ENCODE measurements at regions not wholly inside any gene's neighbourhood (a gene's known extent, or its start where the extent isn't known, plus 50 kb on each side); places are given as distances from the start of the nearest gene placed in this dataset.

DNA sequence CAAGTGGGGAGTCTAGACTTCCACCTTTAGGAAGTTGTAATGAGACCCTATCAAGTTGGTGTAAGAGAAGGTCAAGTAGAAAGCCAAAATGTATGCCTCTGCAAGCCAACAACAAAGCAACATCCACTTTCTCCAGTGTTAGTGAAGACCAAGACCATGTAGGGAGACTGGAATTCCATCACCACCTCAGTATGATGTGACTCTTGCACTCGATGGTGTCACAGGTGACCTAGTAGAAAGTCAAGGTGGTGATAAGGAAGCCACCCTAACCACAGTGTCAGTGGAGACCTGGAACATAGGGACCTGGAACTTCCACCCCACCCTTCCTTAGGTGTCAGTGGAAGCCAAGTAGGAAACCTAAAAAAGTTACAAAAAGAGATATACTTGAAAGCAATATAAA is 278.1 kb upstream of the KCNMB2 start:
- H3K9me3 ChIP-seq: no peaks in the 10 kb centered on the region
- no peaks in the 10 kb centered on the region for H3K36me3 Mint-ChIP-seq
- CTCF ChIA-PET: interaction anchor here in 1 of 2 donors (0.6 kb wide), 1 partner anchor 158 kb away, joined by 6 read pairs; no protein-coding TSS in a partner anchor
- H3K4me3 Mint-ChIP-seq: no peak overlapping the region
- no peaks in the 10 kb centered on the region for H3K27me3 Mint-ChIP-seq
- DNase-seq (no peak), ATAC-seq (replicated peaks in 1 of 4) (no peak)
- no peak overlapping the region for H3K27ac Mint-ChIP-seq
- no peak overlapping the region for H3K4me3 ChIP-seq (ENCODE audit: control insufficient read depth in 1 of 2, extremely low read depth in 1 of 2, low read length in 1 of 2)
- peaks cover 0 to 3% (median 0%) of the 10 kb centered on the region in 3 donors for H3K4me1 Mint-ChIP-seq
- H3K27me3 ChIP-seq (replicated peaks in 1 of 2; ENCODE audit: control insufficient read depth in 2 of 2, extremely low read depth in 1 of 2, insufficient read depth in 2 of 2, low read length in 1 of 2): no peaks in the 10 kb centered on the region
- no peaks in the 10 kb centered on the region for H3K9me3 Mint-ChIP-seq
- H3K4me1 ChIP-seq (ENCODE audit: control insufficient read depth in 1 of 2, extremely low read depth in 1 of 2, insufficient read depth in 2 of 2, low read length in 2 of 2): no peaks in the 10 kb centered on the region
- no peak overlapping the region for H3K27ac ChIP-seq (ENCODE audit: low read length)
- POLR2A ChIA-PET: no interaction called here
- no peaks in the 10 kb centered on the region for H3K36me3 ChIP-seq (ENCODE audit: control insufficient read depth in 2 of 2, extremely low read depth in 1 of 2, insufficient read depth in 1 of 2, low read length in 1 of 2)
- no CpG with 5 or more reads among the region's 1 CpG for WGBS (ENCODE audit: insufficient coverage)

DNA sequence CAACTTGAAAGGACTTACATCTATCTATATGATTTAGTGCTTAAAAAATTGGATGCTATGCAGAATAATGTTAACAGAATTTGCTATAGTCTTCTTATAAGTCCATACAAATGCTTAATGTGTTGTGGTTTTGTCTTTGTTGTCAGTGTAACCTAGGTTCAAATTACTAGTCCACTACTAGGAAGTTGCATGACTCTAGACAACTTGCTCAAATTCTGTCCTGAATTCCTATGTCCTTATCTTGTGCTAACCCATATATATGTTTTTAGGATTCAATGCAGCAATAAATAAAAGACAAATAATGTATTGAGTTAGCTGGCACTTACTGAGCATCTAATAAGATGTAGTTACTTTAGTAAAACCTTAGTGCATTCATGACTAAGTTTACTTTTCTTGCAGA is 276.5 kb upstream of the KCNMB2 start:
- no peaks in the 10 kb centered on the region for H3K9me3 Mint-ChIP-seq
- POLR2A ChIA-PET: no interaction called here
- Histone ChIP-seq H3K4me1 (ENCODE audit: control insufficient read depth in 1 of 2, extremely low read depth in 1 of 2, insufficient read depth in 2 of 2, low read length in 2 of 2) (no peaks in the 10 kb centered on the region), H3K36me3 (ENCODE audit: control insufficient read depth in 2 of 2, extremely low read depth in 1 of 2, insufficient read depth in 1 of 2, low read length in 1 of 2) (no peaks in the 10 kb centered on the region), H3K27me3 (replicated peaks in 1 of 2; ENCODE audit: control insufficient read depth in 2 of 2, extremely low read depth in 1 of 2, insufficient read depth in 2 of 2, low read length in 1 of 2) (no peaks in the 10 kb centered on the region), H3K4me3 (ENCODE audit: control insufficient read depth in 1 of 2, extremely low read depth in 1 of 2, low read length in 1 of 2) (no peak overlapping the region), H3K27ac (ENCODE audit: low read length) (no peak overlapping the region), H3K9me3 (no peaks in the 10 kb centered on the region)
- no peaks in the 10 kb centered on the region for H3K27me3 Mint-ChIP-seq
- H3K27ac Mint-ChIP-seq: no peak overlapping the region
- peaks cover 0 to 3% (median 0%) of the 10 kb centered on the region in 3 donors for H3K4me1 Mint-ChIP-seq
- CTCF ChIA-PET: no interaction called here
- DNase-seq (no peak), ATAC-seq (replicated peaks in 1 of 4) (no peak)
- no peak overlapping the region for H3K4me3 Mint-ChIP-seq
- no peaks in the 10 kb centered on the region for H3K36me3 Mint-ChIP-seq

- ChIA-PET POLR2A (no interaction called here), CTCF (no interaction called here)
- H3K4me1 Mint-ChIP-seq: peaks cover 0 to 3% (median 0%) of the 10 kb centered on the region in 3 donors
- Histone ChIP-seq H3K9me3 (no peaks in the 10 kb centered on the region), H3K4me3 (ENCODE audit: control insufficient read depth in 1 of 2, extremely low read depth in 1 of 2, low read length in 1 of 2) (no peak overlapping the region), H3K36me3 (ENCODE audit: control insufficient read depth in 2 of 2, extremely low read depth in 1 of 2, insufficient read depth in 1 of 2, low read length in 1 of 2) (no peaks in the 10 kb centered on the region), H3K4me1 (ENCODE audit: control insufficient read depth in 1 of 2, extremely low read depth in 1 of 2, insufficient read depth in 2 of 2, low read length in 2 of 2) (no peaks in the 10 kb centered on the region), H3K27me3 (replicated peaks in 1 of 2; ENCODE audit: control insufficient read depth in 2 of 2, extremely low read depth in 1 of 2, insufficient read depth in 2 of 2, low read length in 1 of 2) (no peaks in the 10 kb centered on the region), H3K27ac (ENCODE audit: low read length) (no peak overlapping the region)
- no peak overlapping the region for H3K4me3 Mint-ChIP-seq
- DNase-seq (no peak), ATAC-seq (replicated peaks in 1 of 4) (no peak)
- no peaks in the 10 kb centered on the region for H3K27me3 Mint-ChIP-seq
- H3K9me3 Mint-ChIP-seq: no peaks in the 10 kb centered on the region
- WGBS (ENCODE audit: insufficient coverage): 86% methylated on average over 1 of the region's 4 CpGs
- H3K36me3 Mint-ChIP-seq: no peaks in the 10 kb centered on the region
- H3K27ac Mint-ChIP-seq: no peak overlapping the region
These were observed 275.2 kb upstream of the KCNMB2 start for GRCh38 chr3:178260887-178261565.

GRCh38 chr3:178263236-178263916 is 272.9 kb upstream of the KCNMB2 start:
- ChIA-PET POLR2A (no interaction called here), CTCF (interaction anchor here in 1 of 2 donors (0.7 kb wide), 1 partner anchor 13 kb away, joined by 3 read pairs; no protein-coding TSS in a partner anchor)
- Histone ChIP-seq H3K27me3 (replicated peaks in 1 of 2; ENCODE audit: control insufficient read depth in 2 of 2, extremely low read depth in 1 of 2, insufficient read depth in 2 of 2, low read length in 1 of 2) (no peaks in the 10 kb centered on the region), H3K9me3 (no peaks in the 10 kb centered on the region), H3K4me3 (ENCODE audit: control insufficient read depth in 1 of 2, extremely low read depth in 1 of 2, low read length in 1 of 2) (no peak overlapping the region), H3K27ac (ENCODE audit: low read length) (no peak overlapping the region), H3K36me3 (ENCODE audit: control insufficient read depth in 2 of 2, extremely low read depth in 1 of 2, insufficient read depth in 1 of 2, low read length in 1 of 2) (no peaks in the 10 kb centered on the region), H3K4me1 (ENCODE audit: control insufficient read depth in 1 of 2, extremely low read depth in 1 of 2, insufficient read depth in 2 of 2, low read length in 2 of 2) (no peaks in the 10 kb centered on the region)
- Mint-ChIP-seq H3K4me3 (no peak overlapping the region), H3K27me3 (no peaks in the 10 kb centered on the region), H3K9me3 (no peaks in the 10 kb centered on the region), H3K27ac (no peak overlapping the region), H3K4me1 (peaks cover 0 to 3% (median 0%) of the 10 kb centered on the region in 3 donors), H3K36me3 (no peaks in the 10 kb centered on the region)
- ATAC-seq (replicated peaks in 1 of 4) (no peak), DNase-seq (no peak)
- WGBS (ENCODE audit: insufficient coverage): no CpG with 5 or more reads among the region's 2 CpGs

GRCh38 chr3:178267158-178267844 is 268.9 kb upstream of the KCNMB2 start:
- no peak overlapping the region for H3K4me3 Mint-ChIP-seq
- H3K4me1 ChIP-seq (ENCODE audit: control insufficient read depth in 1 of 2, extremely low read depth in 1 of 2, insufficient read depth in 2 of 2, low read length in 2 of 2): no peaks in the 10 kb centered on the region
- no peaks in the 10 kb centered on the region for H3K36me3 Mint-ChIP-seq
- H3K27me3 Mint-ChIP-seq: no peaks in the 10 kb centered on the region
- H3K4me1 Mint-ChIP-seq: no peaks in the 10 kb centered on the region
- POLR2A ChIA-PET: no interaction called here
- ATAC-seq (replicated peaks in 1 of 4) (no peak), DNase-seq (no peak)
- no peaks in the 10 kb centered on the region for H3K36me3 ChIP-seq (ENCODE audit: control insufficient read depth in 2 of 2, extremely low read depth in 1 of 2, insufficient read depth in 1 of 2, low read length in 1 of 2)
- no peak overlapping the region for H3K27ac ChIP-seq (ENCODE audit: low read length)
- H3K27ac Mint-ChIP-seq: no peak overlapping the region
- CTCF ChIA-PET: no interaction called here
- H3K27me3 ChIP-seq (replicated peaks in 1 of 2; ENCODE audit: control insufficient read depth in 2 of 2, extremely low read depth in 1 of 2, insufficient read depth in 2 of 2, low read length in 1 of 2): no peaks in the 10 kb centered on the region
- no peaks in the 10 kb centered on the region for H3K9me3 Mint-ChIP-seq
- H3K4me3 ChIP-seq (ENCODE audit: control insufficient read depth in 1 of 2, extremely low read depth in 1 of 2, low read length in 1 of 2): no peak overlapping the region
- no peaks in the 10 kb centered on the region for H3K9me3 ChIP-seq
- WGBS (ENCODE audit: insufficient coverage): no CpG with 5 or more reads among the region's 1 CpG

DNA sequence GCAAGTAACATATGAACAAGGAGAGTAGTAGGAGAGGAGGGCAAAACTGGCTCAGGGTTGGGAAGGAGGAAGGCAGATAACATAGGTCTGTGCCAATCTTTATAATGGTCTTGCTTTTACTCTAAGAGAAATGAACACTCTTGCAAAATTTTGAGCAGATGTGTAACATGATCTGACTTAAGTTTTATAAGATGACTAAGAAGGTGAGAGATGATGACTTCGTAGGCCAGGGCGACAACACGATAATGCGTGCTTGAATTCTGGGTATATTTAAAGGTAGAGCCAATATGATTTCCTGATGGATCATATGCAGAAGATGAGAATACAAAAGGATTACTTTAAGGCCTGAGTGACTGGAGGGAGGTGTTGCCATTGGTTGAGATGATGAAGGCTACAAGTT is 265.4 kb upstream of the KCNMB2 start:
- Histone ChIP-seq H3K27ac (ENCODE audit: low read length) (no peak overlapping the region), H3K36me3 (ENCODE audit: control insufficient read depth in 2 of 2, extremely low read depth in 1 of 2, insufficient read depth in 1 of 2, low read length in 1 of 2) (no peaks in the 10 kb centered on the region), H3K4me1 (ENCODE audit: control insufficient read depth in 1 of 2, extremely low read depth in 1 of 2, insufficient read depth in 2 of 2, low read length in 2 of 2) (no peaks in the 10 kb centered on the region), H3K27me3 (replicated peaks in 1 of 2; ENCODE audit: control insufficient read depth in 2 of 2, extremely low read depth in 1 of 2, insufficient read depth in 2 of 2, low read length in 1 of 2) (no peaks in the 10 kb centered on the region), H3K9me3 (no peaks in the 10 kb centered on the region), H3K4me3 (ENCODE audit: control insufficient read depth in 1 of 2, extremely low read depth in 1 of 2, low read length in 1 of 2) (no peak overlapping the region)
- H3K36me3 Mint-ChIP-seq: no peaks in the 10 kb centered on the region
- no peak overlapping the region for H3K27ac Mint-ChIP-seq
- DNase-seq (no peak), ATAC-seq (replicated peaks in 1 of 4) (no peak)
- H3K27me3 Mint-ChIP-seq: no peaks in the 10 kb centered on the region
- CTCF ChIA-PET: no interaction called here
- WGBS (ENCODE audit: insufficient coverage): 95% methylated on average over 4 of the region's 4 CpGs
- POLR2A ChIA-PET: no interaction called here
- no peaks in the 10 kb centered on the region for H3K4me1 Mint-ChIP-seq
- H3K9me3 Mint-ChIP-seq: no peaks in the 10 kb centered on the region
- no peak overlapping the region for H3K4me3 Mint-ChIP-seq
